ENCODE measurements at regions not wholly inside any gene's neighbourhood (a gene's known extent, or its start where the extent isn't known, plus 50 kb on each side); places are given as distances from the start of the nearest gene placed in this dataset.
"Not testable (repeated sequence)": the region's sequence is repeated elsewhere in the genome, so short reads cannot be mapped to it uniquely, and the experiment has no call there.

DNA sequence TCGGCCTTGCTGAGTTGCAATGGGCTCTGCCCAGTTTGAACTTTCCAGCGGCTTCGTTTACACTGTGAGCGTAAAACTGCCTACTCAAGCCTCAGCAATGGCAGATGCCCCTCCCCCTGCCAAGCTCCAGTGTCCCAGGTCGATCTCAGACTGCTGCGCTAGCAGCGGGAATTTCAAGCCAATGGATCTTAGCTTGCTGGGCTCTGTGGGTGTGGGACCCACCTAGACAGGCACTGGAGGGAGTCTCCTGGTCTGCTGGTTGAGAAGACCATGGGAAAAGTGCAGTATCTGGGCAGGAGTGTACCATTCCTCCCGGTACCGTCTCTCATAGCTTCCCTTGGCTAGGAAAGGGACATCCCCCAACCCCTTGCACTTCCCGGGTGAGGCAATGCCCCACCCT lies 88.2 kb downstream of the KLHL28 start:
- Mint-ChIP-seq H3K36me3 (ENCODE audit: low read depth) (no peaks in the 10 kb centered on the region), H3K27me3 (peaks cover 6% of the 10 kb centered on the region), H3K4me3 (no peak overlapping the region), H3K27ac (no peak overlapping the region), H3K4me1 (no peaks in the 10 kb centered on the region)
- no peaks in the 10 kb centered on the region for H3K9me3 ChIP-seq (ENCODE audit: control insufficient read depth, low read length, poor library complexity, severe bottlenecking)
- ATAC-seq: no peak
- no peak for DNase-seq

DNA sequence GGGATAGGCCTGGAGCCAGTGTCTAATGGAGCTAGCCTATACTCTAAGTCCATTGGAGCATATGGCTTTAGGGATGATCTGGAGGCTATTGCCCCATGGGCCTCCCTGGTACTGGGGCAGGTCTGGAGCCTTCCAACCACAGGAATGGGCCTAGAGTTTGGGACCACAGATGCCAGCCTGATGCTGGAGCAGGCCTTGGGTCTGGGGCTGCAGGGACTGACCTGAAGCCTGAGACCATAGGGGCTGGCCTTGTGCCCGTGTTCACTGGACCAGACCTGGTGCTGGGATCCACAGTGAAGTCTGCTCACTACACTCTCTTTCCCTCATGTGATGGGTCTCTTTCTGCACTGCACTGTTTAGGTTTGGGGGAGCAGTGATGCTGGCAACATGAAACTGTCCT lies 95.0 kb downstream of the KLHL28 start:
- Mint-ChIP-seq H3K36me3 (ENCODE audit: low read depth) (no peaks in the 10 kb centered on the region), H3K4me1 (no peaks in the 10 kb centered on the region), H3K4me3 (no peak overlapping the region), H3K27me3 (peaks cover 18% of the 10 kb centered on the region), H3K27ac (no peak overlapping the region)
- DNase-seq (no peak), ATAC-seq (no peak)
- H3K9me3 ChIP-seq (ENCODE audit: control insufficient read depth, low read length, poor library complexity, severe bottlenecking): no peaks in the 10 kb centered on the region

DNA sequence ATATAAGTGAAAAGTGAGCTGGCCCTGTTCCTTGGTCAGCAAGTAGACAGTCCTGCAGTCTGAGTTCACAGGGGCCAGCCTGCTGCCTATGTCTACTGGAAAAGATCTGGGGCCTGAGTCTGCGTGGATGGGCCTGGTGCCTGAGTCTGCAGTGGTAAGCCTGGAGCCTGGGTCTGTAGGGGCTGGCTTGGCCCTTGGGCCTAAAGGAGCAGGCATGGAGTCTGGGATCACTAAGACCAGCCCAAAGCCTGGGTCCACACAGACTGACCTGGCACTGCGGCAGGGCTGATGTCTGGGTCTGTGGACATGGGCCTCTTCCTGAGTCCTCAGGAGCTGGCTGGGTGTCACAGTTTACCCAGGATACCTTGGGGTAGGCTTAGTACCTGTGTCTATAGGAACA lies 95.4 kb downstream of the KLHL28 start:
- peaks cover 18% of the 10 kb centered on the region for H3K27me3 Mint-ChIP-seq
- no peaks in the 10 kb centered on the region for H3K4me1 Mint-ChIP-seq
- H3K4me3 Mint-ChIP-seq: no peak overlapping the region

DNA sequence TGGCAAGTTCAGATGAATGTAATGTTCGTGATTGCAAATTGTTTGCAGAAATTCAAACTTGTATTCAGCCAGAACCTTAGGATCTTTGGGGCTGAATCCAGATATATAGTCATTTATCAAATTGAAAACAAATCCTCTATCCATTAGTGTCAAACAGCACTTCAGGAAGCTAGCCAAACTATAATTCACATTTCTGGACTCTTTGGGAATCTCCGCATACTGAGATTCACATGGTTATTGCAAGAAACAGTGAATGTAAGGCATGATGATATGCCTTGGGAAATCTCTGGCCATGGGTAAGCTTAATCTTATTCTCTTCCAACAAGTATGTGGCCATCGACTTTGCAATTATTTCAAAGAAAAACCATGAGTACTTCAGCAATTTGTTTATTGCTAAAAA lies 98.5 kb downstream of the KLHL28 start:
- H3K4me1 Mint-ChIP-seq: no peaks in the 10 kb centered on the region
- H3K36me3 Mint-ChIP-seq (ENCODE audit: low read depth): no peaks in the 10 kb centered on the region
- H3K27ac Mint-ChIP-seq: no peak overlapping the region
- H3K9me3 ChIP-seq (ENCODE audit: control insufficient read depth, low read length, poor library complexity, severe bottlenecking): no peaks in the 10 kb centered on the region
- ATAC-seq (no peak), DNase-seq (no peak)
- H3K27me3 Mint-ChIP-seq: peaks cover 25% of the 10 kb centered on the region
- no peak overlapping the region for H3K4me3 Mint-ChIP-seq

More for the DNA sequence above, 95.4 kb downstream of the KLHL28 start:
- DNase-seq: no peak
- Mint-ChIP-seq H3K27ac (no peak overlapping the region), H3K36me3 (ENCODE audit: low read depth) (no peaks in the 10 kb centered on the region)
- no peaks in the 10 kb centered on the region for H3K9me3 ChIP-seq (ENCODE audit: control insufficient read depth, low read length, poor library complexity, severe bottlenecking)
- ATAC-seq: no peak

DNA sequence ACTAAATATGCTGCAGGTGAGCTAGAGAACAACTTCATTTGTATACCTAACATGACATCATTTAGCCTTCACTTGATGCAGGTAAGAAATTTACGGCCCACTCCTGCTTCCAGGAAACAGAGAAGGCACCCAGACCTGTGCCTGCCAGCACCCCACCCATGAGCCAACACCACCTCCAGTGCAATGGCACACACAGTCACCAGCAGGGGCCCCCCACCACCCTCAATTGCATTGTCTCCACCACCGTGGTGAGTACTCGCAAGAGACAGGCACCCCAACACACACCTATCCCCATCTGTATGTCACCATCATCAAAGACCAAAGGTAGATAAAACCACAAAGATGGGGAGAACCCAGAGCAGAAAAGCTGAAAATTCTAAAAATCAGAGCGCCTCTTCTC lies 107.6 kb downstream of the KLHL28 start:
- Mint-ChIP-seq H3K36me3 (ENCODE audit: low read depth) (peaks cover 2% of the 10 kb centered on the region), H3K27me3 (peaks cover 43% of the 10 kb centered on the region)
- ATAC-seq: no peak

DNA sequence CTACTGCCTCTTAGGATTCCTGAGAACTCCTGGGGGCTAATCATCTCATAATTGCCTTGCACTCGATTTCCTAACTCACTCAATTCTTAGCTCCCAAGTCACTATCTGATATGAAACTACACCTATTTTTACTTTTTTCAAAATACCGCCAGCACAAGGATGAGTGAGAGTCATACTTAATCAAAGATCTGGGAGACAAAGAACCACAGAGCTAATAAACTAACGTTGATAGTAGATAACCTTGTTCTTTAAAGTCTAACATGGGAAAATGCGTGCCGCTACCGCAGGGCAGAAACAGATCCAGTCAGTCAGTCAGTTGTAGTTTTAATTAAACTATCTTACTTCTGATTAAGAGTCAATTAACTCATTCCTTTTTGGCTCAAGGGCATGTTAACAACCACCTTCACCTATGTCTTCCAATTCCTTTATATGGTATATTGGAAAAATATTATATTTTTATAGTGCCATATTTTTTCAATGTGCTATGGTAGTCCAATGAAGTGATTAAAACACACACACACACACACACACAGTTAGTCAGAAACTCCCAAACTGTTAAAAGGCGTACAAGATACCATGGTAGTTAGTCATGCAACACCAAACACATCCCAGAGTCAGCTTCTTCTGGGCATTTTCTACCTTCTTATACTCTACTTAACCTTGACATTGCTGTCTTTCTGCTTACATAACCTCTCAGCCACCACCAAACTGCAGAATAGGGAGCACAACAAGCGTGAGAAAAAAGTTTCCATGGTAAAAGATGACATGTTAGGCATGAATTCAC lies 114.0 kb downstream of the KLHL28 start:
- ATAC-seq: no peak
- no peaks in the 10 kb centered on the region for H3K9me3 ChIP-seq (ENCODE audit: control insufficient read depth, low read length, poor library complexity, severe bottlenecking)
- Mint-ChIP-seq H3K36me3 (ENCODE audit: low read depth) (no peaks in the 10 kb centered on the region), H3K27ac (no peak overlapping the region), H3K27me3 (peaks cover 10% of the 10 kb centered on the region), H3K4me3 (no peak overlapping the region), H3K4me1 (peaks cover 9% of the 10 kb centered on the region)
- DNase-seq: no peak

More for the DNA sequence above, 107.6 kb downstream of the KLHL28 start:
- no peak for DNase-seq
- no peak overlapping the region for H3K4me3 Mint-ChIP-seq
- H3K9me3 ChIP-seq (ENCODE audit: control insufficient read depth, low read length, poor library complexity, severe bottlenecking): no peaks in the 10 kb centered on the region
- H3K27ac Mint-ChIP-seq: no peak overlapping the region
- peaks cover 3% of the 10 kb centered on the region for H3K4me1 Mint-ChIP-seq

DNA sequence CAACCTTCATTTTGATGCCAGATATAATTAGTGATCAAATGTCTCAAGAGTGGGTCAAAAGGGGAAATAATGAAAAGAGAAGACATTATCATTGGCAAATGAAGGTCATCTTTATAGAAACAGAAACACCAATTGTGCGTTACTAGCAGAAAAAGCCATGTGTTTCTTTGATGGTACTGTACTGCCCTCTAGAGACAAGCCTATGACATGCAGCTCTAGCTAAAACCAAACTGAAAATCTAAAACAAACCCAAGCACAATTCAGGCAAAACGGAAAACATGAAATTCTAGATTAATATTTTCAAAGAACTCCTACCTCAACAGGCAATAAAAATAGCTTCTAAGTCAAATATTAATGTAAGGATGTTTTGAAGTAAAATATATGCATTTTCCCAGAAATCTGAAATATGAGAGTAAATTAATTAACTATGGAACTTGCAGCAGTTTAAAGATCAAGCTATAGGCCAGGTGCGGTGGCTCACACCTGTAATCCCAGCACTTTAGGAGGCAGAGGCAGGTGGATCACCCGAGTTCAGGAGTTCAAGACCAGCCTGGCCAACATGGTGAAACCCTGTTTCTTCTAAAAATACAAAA lies 115.4 kb downstream of the KLHL28 start:
- no peaks in the 10 kb centered on the region for H3K9me3 ChIP-seq (ENCODE audit: control insufficient read depth, low read length, poor library complexity, severe bottlenecking)
- ATAC-seq (peak; percentile 66), DNase-seq (no peak)
- H3K4me1 Mint-ChIP-seq: peaks cover 11% of the 10 kb centered on the region
- no peak overlapping the region for H3K4me3 Mint-ChIP-seq
- H3K27ac Mint-ChIP-seq: no peak overlapping the region
- peaks cover 8% of the 10 kb centered on the region for H3K27me3 Mint-ChIP-seq
- H3K36me3 Mint-ChIP-seq (ENCODE audit: low read depth): no peaks in the 10 kb centered on the region

DNA sequence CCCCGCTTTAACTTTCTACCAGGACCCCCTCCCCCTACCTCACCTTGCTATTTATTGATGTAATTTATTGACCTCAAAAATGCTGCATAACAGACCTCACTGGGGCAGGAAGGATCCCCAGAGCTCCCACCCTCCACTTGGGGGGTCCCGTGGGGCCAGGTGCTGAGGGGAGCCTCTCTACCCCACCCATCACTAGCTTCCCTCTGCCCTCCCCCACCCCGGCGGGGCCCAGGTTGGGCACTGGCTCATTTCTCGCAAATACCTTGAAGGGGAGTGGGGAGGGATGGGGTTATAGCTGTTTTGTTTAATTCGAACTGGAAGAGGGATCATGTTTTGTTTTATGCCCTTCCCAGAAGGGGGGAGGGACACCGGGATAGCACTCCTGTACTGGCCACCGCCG lies 125.8 kb downstream of the KLHL28 start:
- DNase-seq; ATAC-seq; H3K36me3 Mint-ChIP-seq (ENCODE audit: low read depth); H3K9me3 ChIP-seq (ENCODE audit: control insufficient read depth, low read length, poor library complexity, severe bottlenecking); H3K4me3 Mint-ChIP-seq; H3K27ac Mint-ChIP-seq; H3K4me1 Mint-ChIP-seq: not testable (repeated sequence)
- H3K27me3 Mint-ChIP-seq: peaks cover 48% of the 10 kb centered on the region

DNA sequence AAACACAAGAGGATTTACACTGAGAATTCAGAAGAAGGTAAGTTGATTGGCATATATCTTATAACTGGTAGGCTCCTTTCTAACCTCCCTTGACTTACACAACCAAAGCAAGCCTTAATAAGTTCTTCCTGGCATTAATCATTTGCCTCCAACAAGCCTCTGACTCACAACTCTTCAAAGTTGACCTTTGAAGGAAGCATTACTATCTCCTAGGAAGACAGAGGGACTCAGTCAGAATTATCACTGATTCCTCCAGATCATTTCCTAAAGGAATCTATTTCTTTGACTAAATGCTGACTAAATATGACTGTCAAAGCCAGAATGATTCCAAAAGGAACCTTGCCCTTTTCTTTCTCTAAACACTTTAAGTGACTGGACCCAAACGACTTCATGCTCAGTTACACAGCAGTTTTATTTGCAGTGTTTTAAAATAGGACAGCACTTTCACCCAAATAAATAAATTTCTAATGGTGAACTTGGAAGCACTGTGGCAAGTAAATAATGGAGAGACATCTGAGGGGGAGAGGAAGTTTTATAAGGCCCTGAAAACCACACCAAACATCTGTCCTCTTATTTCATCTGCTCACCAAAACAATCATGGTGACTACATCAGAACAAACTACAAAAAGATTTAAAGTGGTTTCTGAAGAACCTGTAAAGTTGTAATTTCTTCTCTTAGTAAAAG lies 128.2 kb downstream of the KLHL28 start:
- no peak overlapping the region for H3K27ac Mint-ChIP-seq
- no peak for DNase-seq
- ATAC-seq: no peak
- no peak overlapping the region for H3K4me3 Mint-ChIP-seq
- H3K27me3 Mint-ChIP-seq: peaks cover 36% of the 10 kb centered on the region
- H3K4me1 Mint-ChIP-seq: peaks cover 2% of the 10 kb centered on the region
- no peaks in the 10 kb centered on the region for H3K36me3 Mint-ChIP-seq (ENCODE audit: low read depth)
- H3K9me3 ChIP-seq (ENCODE audit: control insufficient read depth, low read length, poor library complexity, severe bottlenecking): no peaks in the 10 kb centered on the region

DNA sequence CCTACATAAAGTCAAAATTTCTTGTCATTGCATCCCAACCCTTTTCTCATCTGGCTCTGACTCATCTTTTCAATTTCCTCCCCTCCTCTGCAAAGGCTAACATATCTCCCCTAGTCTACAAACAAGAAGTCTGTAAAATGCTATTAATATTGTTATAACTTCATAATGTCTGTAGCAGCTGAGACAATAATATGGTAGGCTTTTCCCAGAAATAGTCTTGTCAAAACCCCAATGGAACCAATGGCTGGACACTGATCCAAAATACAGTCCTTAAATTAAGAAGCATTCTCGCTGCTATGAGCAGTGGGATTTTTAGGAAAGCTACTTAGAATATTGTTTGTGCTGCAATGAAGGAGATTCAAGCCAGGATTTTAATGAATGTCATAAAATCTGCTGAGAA lies 131.4 kb downstream of the KLHL28 start:
- H3K9me3 ChIP-seq (ENCODE audit: control insufficient read depth, low read length, poor library complexity, severe bottlenecking): no peaks in the 10 kb centered on the region
- Mint-ChIP-seq H3K36me3 (ENCODE audit: low read depth) (no peaks in the 10 kb centered on the region), H3K27me3 (peaks cover 28% of the 10 kb centered on the region), H3K4me1 (peaks cover 2% of the 10 kb centered on the region), H3K27ac (no peak overlapping the region), H3K4me3 (no peak overlapping the region)
- no peak for DNase-seq
- ATAC-seq: no peak

DNA sequence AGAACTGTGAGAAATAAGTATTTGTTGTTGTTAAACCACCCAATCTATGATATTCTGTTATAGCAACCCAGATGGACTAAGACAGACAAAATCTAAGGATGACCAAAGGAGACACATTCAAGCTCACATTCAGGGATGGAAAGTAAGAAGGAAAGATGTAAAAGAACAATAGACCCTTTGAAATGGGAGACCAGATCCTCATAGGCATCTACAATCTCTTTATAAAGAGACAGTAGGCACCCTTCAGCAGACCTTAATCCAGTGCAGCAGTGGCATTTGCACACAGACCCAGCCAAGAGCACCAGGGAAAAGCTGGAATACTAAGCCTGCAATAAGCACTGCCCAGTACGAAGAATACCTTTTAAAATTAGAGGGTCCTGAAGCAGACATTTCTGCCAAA lies 132.7 kb downstream of the KLHL28 start:
- DNase-seq (no peak), ATAC-seq (no peak)
- no peaks in the 10 kb centered on the region for H3K36me3 Mint-ChIP-seq (ENCODE audit: low read depth)
- H3K4me1 Mint-ChIP-seq: peaks cover 2% of the 10 kb centered on the region
- no peak overlapping the region for H3K27ac Mint-ChIP-seq
- H3K27me3 Mint-ChIP-seq: peaks cover 18% of the 10 kb centered on the region
- no peak overlapping the region for H3K4me3 Mint-ChIP-seq
- no peaks in the 10 kb centered on the region for H3K9me3 ChIP-seq (ENCODE audit: control insufficient read depth, low read length, poor library complexity, severe bottlenecking)

DNA sequence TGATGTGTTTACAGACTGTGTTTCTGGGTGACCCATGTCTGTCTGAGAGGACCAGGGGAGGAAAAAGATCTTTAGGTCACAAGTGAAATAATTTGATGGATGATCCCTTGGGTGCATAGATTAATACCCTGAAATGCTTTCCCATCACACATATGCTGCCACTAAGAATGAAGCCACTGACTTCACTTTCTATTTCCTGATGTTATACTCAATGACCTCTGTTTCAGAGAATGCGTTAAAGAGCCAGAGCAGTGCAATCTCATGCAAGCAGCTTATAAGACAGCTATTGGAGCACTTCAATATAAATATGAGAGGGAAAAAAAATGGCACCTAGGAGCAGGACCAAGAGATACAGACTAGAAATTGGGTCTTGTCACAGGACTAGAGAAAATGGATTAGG lies 133.7 kb downstream of the KLHL28 start:
- Mint-ChIP-seq H3K4me1 (peaks cover 2% of the 10 kb centered on the region), H3K4me3 (no peak overlapping the region), H3K27ac (no peak overlapping the region), H3K27me3 (peaks cover 13% of the 10 kb centered on the region), H3K36me3 (ENCODE audit: low read depth) (no peaks in the 10 kb centered on the region)
- DNase-seq (no peak), ATAC-seq (no peak)
- no peaks in the 10 kb centered on the region for H3K9me3 ChIP-seq (ENCODE audit: control insufficient read depth, low read length, poor library complexity, severe bottlenecking)

DNA sequence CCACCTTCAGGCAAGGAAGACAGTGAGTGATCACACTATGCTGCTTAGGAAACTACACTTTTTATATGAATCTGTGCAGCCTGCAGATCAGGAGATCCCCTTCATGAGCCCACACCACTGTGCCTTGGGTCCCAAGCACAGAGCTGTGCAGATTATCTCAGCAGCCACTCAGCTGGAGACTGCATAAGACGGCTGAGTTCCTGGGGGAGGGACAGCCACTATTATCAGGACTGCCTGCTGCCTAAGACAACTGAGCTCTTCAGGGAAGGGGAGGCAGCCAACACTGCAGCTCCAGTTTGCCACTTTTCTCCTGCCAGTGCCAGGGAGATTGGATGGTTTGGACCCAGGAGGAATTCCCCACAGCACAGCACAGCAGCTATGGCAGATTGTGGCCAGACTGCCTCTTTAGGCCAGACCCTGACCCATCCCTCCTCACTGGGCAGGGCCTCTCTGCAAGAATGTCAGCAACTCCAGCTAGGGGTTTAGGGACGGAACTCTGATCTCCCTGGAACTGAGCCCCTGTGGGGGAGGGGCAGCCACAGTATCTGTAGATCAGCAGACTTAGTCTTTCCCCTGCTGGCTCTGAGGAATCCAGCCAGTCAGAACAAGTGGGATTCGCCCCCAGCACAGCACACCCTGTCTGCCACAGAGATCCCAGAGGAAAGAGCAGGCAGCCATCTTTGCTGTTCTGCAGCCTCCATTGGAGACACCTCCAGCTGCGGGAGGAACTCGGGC lies 141.3 kb downstream of the KLHL28 start:
- H3K27ac Mint-ChIP-seq: no peak overlapping the region
- DNase-seq: no peak
- peaks cover 14% of the 10 kb centered on the region for H3K27me3 Mint-ChIP-seq
- no peaks in the 10 kb centered on the region for H3K4me1 Mint-ChIP-seq
- no peaks in the 10 kb centered on the region for H3K36me3 Mint-ChIP-seq (ENCODE audit: low read depth)
- H3K4me3 Mint-ChIP-seq: no peak overlapping the region
- no peak for ATAC-seq
- no peaks in the 10 kb centered on the region for H3K9me3 ChIP-seq (ENCODE audit: control insufficient read depth, low read length, poor library complexity, severe bottlenecking)
